GM13977 (cell line): ENCODE measurements at regions not wholly inside any gene's neighbourhood (a gene's known extent, or its start where the extent isn't known, plus 50 kb on each side); places are given as distances from the start of the nearest gene placed in this dataset.

Experiments used
- DNase-seq: peaks from one replicate; pipeline ENCODE4 v3.0.0; 2012; ENCODE audit warnings: low spot score
- CTCF ChIP-seq: IDR thresholded peaks from 2 replicates; pipeline ENCODE4 v1.5.1; 2012; ENCODE audit warnings: mild to moderate bottlenecking, control low read depth; ENCODE audit not compliant: insufficient read depth; ENCODE audit errors: extremely low read depth, missing control alignments
- in situ Hi-C: fragments of 300-500 bp; cut with MboI; formaldehyde crosslinking; loops from one replicate; pipeline ENCODE4 v1.12.0; 2022; ENCODE audit warnings: low sequenced_read_pairs, low pct_unique_long_range_greater_than_20kb, mixed read lengths, inconsistent platforms; ENCODE audit not compliant: unreplicated experiment

GRCh38 chr6:63437058-63437457 lies 117.3 kb upstream of the LGSN start:
- no peak for TF ChIP-seq CTCF
- DNase-seq: no peak
- in situ Hi-C loops: no loop called here

- TF ChIP-seq CTCF: no peak
- in situ Hi-C loops: no loop called here
- DNase-seq: no peak
Measured at GRCh38 chr6:63440057-63440456, 120.3 kb upstream of the LGSN start.

- no peak for TF ChIP-seq CTCF
- in situ Hi-C loops: no loop called here
- no peak for DNase-seq
Measured at GRCh38 chr6:63440594-63440993, 120.8 kb upstream of the LGSN start.

GRCh38 chr6:63441266-63441956 lies 121.6 kb upstream of the LGSN start:
- in situ Hi-C loops: no loop called here
- DNase-seq: no peak
- TF ChIP-seq CTCF: no peak

GRCh38 chr6:63442870-63443269 lies 123.1 kb upstream of the LGSN start:
- in situ Hi-C loops: no loop called here

GRCh38 chr6:63444768-63445167 lies 125.0 kb upstream of the LGSN start:
- TF ChIP-seq CTCF: no peak
- in situ Hi-C loops: no loop called here
- DNase-seq: no peak

More at GRCh38 chr6:63442870-63443269, 123.1 kb upstream of the LGSN start:
- DNase-seq: no peak
- no peak for TF ChIP-seq CTCF
